H1 (cell line): ENCODE measurements at regions not wholly inside any gene's neighbourhood (a gene's known extent, or its start where the extent isn't known, plus 50 kb on each side); places are given as distances from the start of the nearest gene placed in this dataset.

ENCODE experiments used
- CTCF ChIA-PET: fragments of 300-600 bp; sonication (Branson Sonifier 250); formaldehyde crosslinking; loops from one replicate; lab custom pipeline; 2021; ENCODE audit not compliant: partially characterized antibody; lab: Charles Lee
- POLR2A ChIA-PET: fragments of 300-600 bp; sonication (Branson Sonifier 250); formaldehyde crosslinking; loops from one replicate; lab custom pipeline; 2021; ENCODE audit warnings: inconsistent platforms; ENCODE audit not compliant: partially characterized antibody; lab: Charles Lee
- DNase-seq, 2 experiments: peaks; one replicate each; pipeline versions ENCODE4 v3.0.0 to v3.0.0-alpha.2; 2010 to 2022; ENCODE audit warnings: low spot score in 2 of 2, low read depth in 1 of 2, mixed read lengths in 1 of 2
- FAIRE-seq: peaks from 2 replicates; lab custom pipeline; 2011; peaks lifted over from hg19 to GRCh38; lab: Jason Lieb, UNC
- H2AFZ ChIP-seq: 2 replicates; pipeline ENCODE4 v1.8.1; 2012; ENCODE audit warnings: low read length, inconsistent platforms
- H2AK5ac ChIP-seq: 2 replicates; pipeline ENCODE4 v1.6.1; 2013; ENCODE audit warnings: low read depth, low read length
- H2BK120ac ChIP-seq: replicated peaks from 2 replicates; pipeline ENCODE3; 2013; ENCODE audit warnings: low read depth, low read length, inconsistent platforms
- H2BK12ac ChIP-seq: 2 replicates; pipeline ENCODE4 v1.6.1; 2013; ENCODE audit warnings: low read depth, low read length
- H2BK15ac ChIP-seq: 2 replicates; pipeline ENCODE4 v1.6.1; 2013; ENCODE audit warnings: low read length
- H2BK20ac ChIP-seq: 2 replicates; pipeline ENCODE4 v1.6.1; 2013; ENCODE audit warnings: low read length
- H2BK5ac ChIP-seq: 2 replicates; pipeline ENCODE4 v1.6.1; 2013; ENCODE audit warnings: low read depth, low read length
- H3K14ac ChIP-seq: 2 replicates; pipeline ENCODE4 v1.6.1; 2013; ENCODE audit warnings: inconsistent platforms; ENCODE audit not compliant: insufficient read length
- H3K18ac ChIP-seq: 2 replicates; pipeline ENCODE4 v1.6.1; 2013; ENCODE audit warnings: low read length; ENCODE audit errors: extremely low read depth
- H3K23ac ChIP-seq: 2 replicates; pipeline ENCODE4 v1.6.1; 2013; ENCODE audit warnings: inconsistent platforms; ENCODE audit not compliant: insufficient read length
- H3K23me2 ChIP-seq: 2 replicates; pipeline ENCODE4 v1.6.1; 2013; ENCODE audit warnings: low read depth, low read length
- H3K27ac ChIP-seq: 2 replicates; pipeline ENCODE4 v1.6.1; 2011; ENCODE audit warnings: low read depth, low read length, inconsistent platforms
- H3K27me3 ChIP-seq, 4 experiments: replicated peaks in 1 of 4; 1 replicate in 1 of 4; 2 replicates in 3 of 4; pipeline versions ENCODE4 v1.6.1 to v1.8.1; 2011 to 2013; ENCODE audit warnings: low read length in 3 of 4, mild to moderate bottlenecking in 3 of 4, inconsistent platforms in 2 of 4, mixed read lengths in 2 of 4, moderate library complexity in 1 of 4; ENCODE audit not compliant: control insufficient read depth in 3 of 4, insufficient read depth in 3 of 4; ENCODE audit errors: extremely low read depth in 1 of 4
- H3K36me3 ChIP-seq, 4 experiments: 2 replicates each; pipeline versions ENCODE4 v1.6.1 to v1.8.1; 2011 to 2013; ENCODE audit warnings: mild to moderate bottlenecking in 4 of 4, low read length in 3 of 4, moderate library complexity in 2 of 4, control low read depth in 1 of 4, inconsistent platforms in 1 of 4; ENCODE audit not compliant: insufficient read depth in 4 of 4, control insufficient read depth in 2 of 4
- H3K4ac ChIP-seq: replicated peaks from 2 replicates; pipeline ENCODE3; 2013; ENCODE audit warnings: low read length, low read depth, mixed read lengths, inconsistent platforms; ENCODE audit not compliant: insufficient read length
- H3K4me1 ChIP-seq, 4 experiments: replicated peaks in 1 of 4; 1 replicate in 1 of 4; 2 replicates in 3 of 4; pipeline versions ENCODE4 v1.6.1 to v1.8.1; 2011 to 2013; ENCODE audit warnings: low read length in 3 of 4, inconsistent platforms in 2 of 4, mixed read lengths in 1 of 4; ENCODE audit not compliant: insufficient read depth in 4 of 4, control insufficient read depth in 3 of 4
- H3K4me2 ChIP-seq, 2 experiments: 2 replicates each; pipeline versions ENCODE4 v1.6.1 to v1.8.1; 2011 to 2013; ENCODE audit warnings: low read depth in 2 of 2, low read length in 2 of 2, control low read depth in 1 of 2, inconsistent platforms in 1 of 2, mild to moderate bottlenecking in 1 of 2; ENCODE audit not compliant: insufficient read depth in 1 of 2
- H3K4me3 ChIP-seq, 4 experiments: fragments of 200-600, 300-600 bp in 1 of 4; sonication (generic), shearing (Covaris generic), sonication (Bioruptor Twin) in 1 of 4; 2 replicates each; pipeline versions ENCODE4 v1.5.1 to v1.8.1; 2011 to 2016; ENCODE audit warnings: low read length in 4 of 4, low read depth in 3 of 4, control low read depth in 2 of 4, inconsistent platforms in 2 of 4, mild to moderate bottlenecking in 2 of 4, mixed read lengths in 1 of 4, moderate library complexity in 1 of 4; ENCODE audit not compliant: insufficient read depth in 2 of 4; ENCODE audit errors: extremely low read depth in 1 of 4
- H3K56ac ChIP-seq: replicated peaks from 2 replicates; pipeline ENCODE3; 2013; ENCODE audit warnings: low read depth, mild to moderate bottlenecking, mixed read lengths, low read length, inconsistent platforms; ENCODE audit not compliant: insufficient read length
- H3K79me1 ChIP-seq: 2 replicates; pipeline ENCODE4 v1.6.1; 2013; ENCODE audit warnings: low read depth, low read length, control low read depth
- H3K79me2 ChIP-seq, 2 experiments: 2 replicates each; pipeline versions ENCODE4 v1.6.1 to v1.8.1; 2012 to 2013; ENCODE audit warnings: low read length in 2 of 2, mild to moderate bottlenecking in 2 of 2, inconsistent platforms in 1 of 2; ENCODE audit not compliant: insufficient read depth in 2 of 2, control insufficient read depth in 1 of 2
- H3K9ac ChIP-seq, 4 experiments: replicated peaks in 1 of 4; 1 replicate in 1 of 4; 2 replicates in 3 of 4; pipeline versions ENCODE4 v1.6.1 to v1.8.1; 2011 to 2013; ENCODE audit warnings: low read depth in 3 of 4, low read length in 3 of 4, control low read depth in 2 of 4, mild to moderate bottlenecking in 2 of 4, moderate library complexity in 2 of 4, inconsistent platforms in 1 of 4; ENCODE audit errors: extremely low read depth in 1 of 4
- H3K9me3 ChIP-seq, 2 experiments: 2 replicates each; pipeline versions ENCODE4 v1.6.1 to v1.8.1; 2012 to 2013; ENCODE audit warnings: mild to moderate bottlenecking in 2 of 2, moderate library complexity in 2 of 2, control low read depth in 1 of 2, inconsistent platforms in 1 of 2, low read depth in 1 of 2, low read length in 1 of 2, mixed read lengths in 1 of 2; ENCODE audit not compliant: insufficient read depth in 2 of 2
- H4K20me1 ChIP-seq, 2 experiments: replicated peaks in 1 of 2; 2 replicates each; pipeline versions ENCODE3 to v1.8.1; 2011 to 2013; ENCODE audit warnings: inconsistent platforms in 2 of 2, low read length in 2 of 2, mild to moderate bottlenecking in 1 of 2; ENCODE audit not compliant: insufficient read depth in 2 of 2, control insufficient read depth in 1 of 2
- H4K5ac ChIP-seq: 2 replicates; pipeline ENCODE4 v1.6.1; 2013; ENCODE audit warnings: low read length, low read depth, mixed read lengths, inconsistent platforms; ENCODE audit not compliant: insufficient read length
- H4K8ac ChIP-seq: 2 replicates; pipeline ENCODE4 v1.8.0; 2013; ENCODE audit warnings: mild to moderate bottlenecking, moderate library complexity, low read length, inconsistent platforms; ENCODE audit not compliant: insufficient read depth; ENCODE audit errors: extremely low read depth
- H4K91ac ChIP-seq: replicated peaks from 2 replicates; pipeline ENCODE3; 2013; ENCODE audit warnings: low read length, mixed read lengths, inconsistent platforms; ENCODE audit not compliant: insufficient read length
- BACH1 ChIP-seq: IDR thresholded peaks from 2 replicates; pipeline ENCODE4 v1.6.1; 2012; ENCODE audit warnings: low read length, improper control_type of control experiment
- CHD2 ChIP-seq: IDR thresholded peaks from 2 replicates; pipeline ENCODE4 v1.6.1; 2012; ENCODE audit warnings: low read length, improper control_type of control experiment
- EP300 ChIP-seq, 2 experiments: IDR thresholded peaks; 1 replicate in 1 of 2; 2 replicates in 1 of 2; pipeline ENCODE4 v1.6.1; 2011 to 2012; ENCODE audit warnings: low read depth in 2 of 2, low read length in 2 of 2, mild to moderate bottlenecking in 2 of 2, borderline replicate concordance in 1 of 2, inconsistent platforms in 1 of 2, moderate library complexity in 1 of 2
- EZH2 ChIP-seq: fragments of 200-600 bp; sonication (generic); IDR thresholded peaks from 2 replicates; pipeline ENCODE4 v1.7.1; 2012; ENCODE audit warnings: low read depth, mild to moderate bottlenecking, moderate library complexity, low read length, inconsistent platforms; ENCODE audit not compliant: severe bottlenecking
- FOSL1 ChIP-seq: IDR thresholded peaks from 2 replicates; pipeline ENCODE4 v1.6.1; 2011; ENCODE audit warnings: mild to moderate bottlenecking, low read depth, low read length, moderate library complexity; ENCODE audit not compliant: insufficient read depth
- KDM1A ChIP-seq: fragments of 200-600, 300-600 bp; sonication (generic); IDR thresholded peaks from 2 replicates; pipeline ENCODE4 v1.7.1; 2016; ENCODE audit warnings: mild to moderate bottlenecking, low read length, borderline replicate concordance
- MAFK ChIP-seq: IDR thresholded peaks from 2 replicates; pipeline ENCODE4 v1.6.1; 2012; ENCODE audit warnings: low read depth, mild to moderate bottlenecking, improper control_type of control experiment, low read length
- NRF1 ChIP-seq: IDR thresholded peaks from 2 replicates; pipeline ENCODE4 v1.6.1; 2011; ENCODE audit warnings: mild to moderate bottlenecking, low read depth, low read length, improper control_type of control experiment
- POU5F1 ChIP-seq: IDR thresholded peaks from 2 replicates; pipeline ENCODE4 v1.6.1; 2011; ENCODE audit warnings: low read depth, mild to moderate bottlenecking, low read length, moderate library complexity
- RAD21 ChIP-seq, 2 experiments: IDR thresholded peaks in 1 of 2; conservative IDR thresholded peaks in 1 of 2; 2 replicates each; pipeline ENCODE4 v1.6.1; 2011; ENCODE audit warnings: low read depth in 2 of 2, low read length in 2 of 2, improper control_type of control experiment in 1 of 2, inconsistent platforms in 1 of 2, mild to moderate bottlenecking in 1 of 2, moderate library complexity in 1 of 2
- SP4 ChIP-seq: IDR thresholded peaks from 2 replicates; pipeline ENCODE4 v1.6.1; 2012; ENCODE audit warnings: low read length, inconsistent platforms
- SRF ChIP-seq: IDR thresholded peaks from 2 replicates; pipeline ENCODE4 v1.6.1; 2011; ENCODE audit warnings: mild to moderate bottlenecking, low read depth, low read length, moderate library complexity
- WGBS, 2 experiments: shearing (Covaris generic) in 1 of 2; methylation state at CpG; one replicate each; pipeline versions ENCODE4 v1.1.6 to v1.1.7; 2013 to 2015; ENCODE audit warnings: low lambda C conversion rate in 2 of 2, mixed read lengths in 2 of 2, inconsistent platforms in 1 of 2, low coverage in 1 of 2, missing lambda C conversion rate in 1 of 2; ENCODE audit not compliant: insufficient replicate concordance in 2 of 2, insufficient coverage in 1 of 2, insufficient read length in 1 of 2; ENCODE audit errors: extremely low coverage in 1 of 2, missing lambda C conversion rate in 1 of 2; 5-methylcytosine and 5-hydroxymethylcytosine counted together
- TF ChIP-seq, protein P1 (sequence below): IDR thresholded peaks from 2 replicates; pipeline ENCODE4 v1.6.1; 2011; ENCODE audit warnings: low read depth, mild to moderate bottlenecking, low read length; ENCODE audit not compliant: insufficient read depth

- TF ChIP-seq SRF (no peak), RAD21 (IDR thresholded peaks at IDR 0.05 in 1 of 2, conservative IDR thresholded peaks at IDR 0.05 in 1 of 2; ENCODE audit: low read depth in 2 of 2, low read length in 2 of 2) (no peak), EZH2 (no peak), BACH1 (no peak), SP4 (no peak), NRF1 (no peak), FOSL1 (no peak), CHD2 (no peak), KDM1A (no peak), EP300 (IDR thresholded peaks at IDR 0.05; ENCODE audit: borderline replicate concordance in 1 of 2, low read depth in 2 of 2, low read length in 2 of 2) (no peak), POU5F1 (no peak), MAFK (no peak)
- TF ChIP-seq, protein P1, sequence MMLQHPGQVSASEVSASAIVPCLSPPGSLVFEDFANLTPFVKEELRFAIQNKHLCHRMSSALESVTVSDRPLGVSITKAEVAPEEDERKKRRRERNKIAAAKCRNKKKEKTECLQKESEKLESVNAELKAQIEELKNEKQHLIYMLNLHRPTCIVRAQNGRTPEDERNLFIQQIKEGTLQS = no peak
- H2BK12ac ChIP-seq = no peak overlapping the region
- no peaks in the 10 kb centered on the region for H3K27me3 ChIP-seq
- POLR2A ChIA-PET = no interaction called here
- no peaks in the 10 kb centered on the region; a peak in 2 of 7 replicates for H3K4me1 ChIP-seq
- no peak overlapping the region for H2AFZ ChIP-seq
- CTCF ChIA-PET = no interaction called here
- H4K20me1 ChIP-seq = no peaks in the 10 kb centered on the region
- H4K5ac ChIP-seq = no peak overlapping the region
- no peak overlapping the region for H2BK20ac ChIP-seq
- no peak overlapping the region for H3K9ac ChIP-seq
- no peak overlapping the region for H3K23ac ChIP-seq
- H2BK5ac ChIP-seq = no peak overlapping the region
- no peaks in the 10 kb centered on the region for H3K36me3 ChIP-seq
- no peak overlapping the region for H2AK5ac ChIP-seq
- no peak overlapping the region for H3K56ac ChIP-seq
- no peaks in the 10 kb centered on the region; the same call in 1 of the 2 replicates for H3K23me2 ChIP-seq
- no peaks in the 10 kb centered on the region for H3K79me1 ChIP-seq
- H4K91ac ChIP-seq = no peak overlapping the region
- no peaks in the 10 kb centered on the region for H3K79me2 ChIP-seq
- no peak overlapping the region for H2BK120ac ChIP-seq
- H3K9me3 ChIP-seq = no peaks in the 10 kb centered on the region; a peak in 1 of 4 replicates
- no peak overlapping the region for H4K8ac ChIP-seq
- FAIRE-seq (no peak), DNase-seq (no peak)
- H3K4ac ChIP-seq = no peak overlapping the region
- H3K18ac ChIP-seq = no peak overlapping the region
- H3K4me2 ChIP-seq = no peak overlapping the region
- H2BK15ac ChIP-seq = no peak overlapping the region
- no peak overlapping the region for H3K14ac ChIP-seq
- WGBS, 2 experiments = 95% methylated on average over 3 of the region's 3 CpGs; no CpG with 5 or more reads in 1 of the 2 experiments
- H3K27ac ChIP-seq = no peak overlapping the region
- no peak overlapping the region for H3K4me3 ChIP-seq
Observed at GRCh38 chr2:180723712-180724111, 256.7 kb upstream of the UBE2E3 start.
